Esophagus muscularis mucosa (tissue), 4 donors: ENCODE measurements at regions not wholly inside any gene's neighbourhood (a gene's known extent, or its start where the extent isn't known, plus 50 kb on each side); places are given as distances from the start of the nearest gene placed in this dataset.

Source experiments
- DNase-seq: peaks from one replicate; pipeline ENCODE4 v3.0.0-alpha.2; 2017; ENCODE audit errors: extremely low spot score
- H3K27ac ChIP-seq, 4 donors: fragments of 200-600 bp; sonication (generic); replicated peaks in 1 of 4; 1 replicate in 3 of 4; 2 replicates in 1 of 4; pipeline ENCODE4 v1.5.1; 2016 to 2019; ENCODE audit warnings: mild to moderate bottlenecking in 1 of 4
- H3K27me3 ChIP-seq, 4 donors: fragments of 200-600 bp; sonication (generic); one replicate each; pipeline versions ENCODE4 v1.5.1 to v1.6.0; 2016 to 2019
- H3K36me3 ChIP-seq, 4 donors: fragments of 200-600 bp; sonication (generic); one replicate each; pipeline ENCODE4 v1.5.1; 2016 to 2019
- H3K4me1 ChIP-seq, 4 donors: fragments of 200-600 bp; sonication (generic); one replicate each; pipeline ENCODE4 v1.5.1; 2016 to 2019
- H3K4me3 ChIP-seq, 4 donors: fragments of 200-600 bp; sonication (generic); 1 replicate in 2 of 4; 2 replicates in 2 of 4; pipeline ENCODE4 v1.5.1; 2016 to 2019; ENCODE audit warnings: mild to moderate bottlenecking in 4 of 4, moderate library complexity in 1 of 4
- H3K9me3 ChIP-seq, 4 donors: fragments of 200-600 bp; sonication (generic); 1 replicate in 3 of 4; 2 replicates in 1 of 4; pipeline ENCODE4 v1.5.1; 2016 to 2019
- CTCF ChIP-seq, 3 experiments: fragments of 200-600 bp in 2 of 3; fragments of 450-650 bp in 1 of 3; sonication (generic) in 2 of 3; IDR thresholded peaks; one replicate each; pipeline ENCODE4 v1.5.1; 2017 to 2019; ENCODE audit warnings: antibody characterized with exemption in 3 of 3, mild to moderate bottlenecking in 2 of 3, moderate library complexity in 1 of 3
- EP300 ChIP-seq: sonication (generic); formaldehyde crosslinking; IDR thresholded peaks from one replicate; pipeline ENCODE4 v1.6.1; 2017; ENCODE audit warnings: antibody characterized with exemption
- POLR2A ChIP-seq: fragments of 450-650 bp; IDR thresholded peaks from one replicate; pipeline ENCODE4 v1.6.1; 2017; ENCODE audit warnings: antibody characterized with exemption, moderate library complexity, mild to moderate bottlenecking, low read depth
- POLR2AphosphoS5 ChIP-seq, 2 donors: sonication (generic); formaldehyde crosslinking; IDR thresholded peaks; one replicate each; pipeline ENCODE4 v1.6.1; 2017; ENCODE audit warnings: antibody characterized with exemption in 2 of 2
- WGBS: methylation state at CpG from one replicate; pipeline ENCODE4 v1.1.5; 2018; 5-methylcytosine and 5-hydroxymethylcytosine counted together
- intact Hi-C: fragments of 100-400 bp; cut with DNase I; formaldehyde crosslinking; loops from one replicate; pipeline ENCODE4 v1.15.1; 2023

- H3K36me3 ChIP-seq = no peaks in the 10 kb centered on the region
- H3K27ac ChIP-seq = no peak overlapping the region
- no peaks in the 10 kb centered on the region for H3K9me3 ChIP-seq
- no peak for DNase-seq
- WGBS = 79% methylated on average over 1 of the region's 1 CpG
- no peak overlapping the region for H3K4me3 ChIP-seq
- intact Hi-C loops = no loop called here
- H3K4me1 ChIP-seq = peaks cover 0 to 15% (median 5%) of the 10 kb centered on the region in 4 donors
- no peaks in the 10 kb centered on the region for H3K27me3 ChIP-seq
- TF ChIP-seq POLR2AphosphoS5 (IDR thresholded peaks at IDR 0.05) (no peak), EP300 (no peak), CTCF (IDR thresholded peaks at IDR 0.05) (no peak), POLR2A (no peak)
Observed at GRCh38 chr2:160720098-160720497, 226.5 kb upstream of the RBMS1 start.

- WGBS = 100% methylated on average over 1 of the region's 1 CpG
- peaks cover 0 to 15% (median 5%) of the 10 kb centered on the region in 4 donors for H3K4me1 ChIP-seq
- no peak overlapping the region for H3K27ac ChIP-seq
- no peaks in the 10 kb centered on the region for H3K36me3 ChIP-seq
- no peaks in the 10 kb centered on the region for H3K27me3 ChIP-seq
- H3K9me3 ChIP-seq = no peaks in the 10 kb centered on the region
- TF ChIP-seq POLR2A (no peak), EP300 (no peak), POLR2AphosphoS5 (IDR thresholded peaks at IDR 0.05) (no peak), CTCF (IDR thresholded peaks at IDR 0.05) (no peak)
- no peak for DNase-seq
- H3K4me3 ChIP-seq = no peak overlapping the region
- intact Hi-C loops = no loop called here
Observed at GRCh38 chr2:160721089-160722040, 227.8 kb upstream of the RBMS1 start.

GRCh38 chr2:160726046-160726445 lies 232.4 kb upstream of the RBMS1 start:
- WGBS = 83% methylated on average over 1 of the region's 1 CpG
- H3K4me1 ChIP-seq = peaks cover 0 to 5% (median 0%) of the 10 kb centered on the region in 4 donors
- intact Hi-C loops = no loop called here

GRCh38 chr2:160730296-160730995 lies 236.8 kb upstream of the RBMS1 start:
- WGBS = 88% methylated on average over 1 of the region's 1 CpG
- Histone ChIP-seq H3K36me3 (no peaks in the 10 kb centered on the region), H3K4me1 (no peaks in the 10 kb centered on the region), H3K27ac (no peak overlapping the region), H3K4me3 (no peak overlapping the region), H3K9me3 (no peaks in the 10 kb centered on the region), H3K27me3 (no peaks in the 10 kb centered on the region)
- DNase-seq = no peak
- intact Hi-C loops = no loop called here
- TF ChIP-seq CTCF (IDR thresholded peaks at IDR 0.05) = no peak
- TF ChIP-seq POLR2A = no peak
- no peak for TF ChIP-seq EP300
- TF ChIP-seq POLR2AphosphoS5 (IDR thresholded peaks at IDR 0.05) = no peak

More at GRCh38 chr2:160726046-160726445, 232.4 kb upstream of the RBMS1 start:
- no peak for DNase-seq
- Histone ChIP-seq H3K27me3 (no peaks in the 10 kb centered on the region), H3K36me3 (no peaks in the 10 kb centered on the region), H3K27ac (no peak overlapping the region), H3K9me3 (no peaks in the 10 kb centered on the region), H3K4me3 (no peak overlapping the region)
- TF ChIP-seq CTCF (IDR thresholded peaks at IDR 0.05) = no peak
